ENCODE measurements at regions not wholly inside any gene's neighbourhood (a gene's known extent, or its start where the extent isn't known, plus 50 kb on each side); places are given as distances from the start of the nearest gene placed in this dataset.

- H3K9me3 Mint-ChIP-seq (ENCODE audit: unreplicated experiment): no peaks in the 10 kb centered on the region
- no peak for TF ChIP-seq EZH2 (IDR thresholded peaks at IDR 0.05; ENCODE audit: insufficient read depth, low read length)
- no peak for TF ChIP-seq CTCF (IDR thresholded peaks at IDR 0.05; ENCODE audit: insufficient read depth, low read depth, low read length)
- Histone ChIP-seq H4K20me1 (ENCODE audit: insufficient read depth, low read length) (no peaks in the 10 kb centered on the region), H3K27ac (ENCODE audit: low read depth, low read length) (no peak overlapping the region), H2AFZ (ENCODE audit: low read depth, low read length) (no peak overlapping the region), H3K9me3 (ENCODE audit: insufficient read depth, low read depth, low read length) (no peaks in the 10 kb centered on the region), H3K4me1 (ENCODE audit: insufficient read depth, low read length) (no peaks in the 10 kb centered on the region), H3K4me3 (ENCODE audit: insufficient read depth, low read depth, low read length) (no peak overlapping the region), H3K79me2 (ENCODE audit: insufficient read depth, low read length) (no peaks in the 10 kb centered on the region), H3K4me2 (ENCODE audit: low read length) (no peak overlapping the region), H3K9ac (ENCODE audit: low read length) (no peak overlapping the region), H3K36me3 (ENCODE audit: insufficient read depth, low read length) (no peaks in the 10 kb centered on the region), H3K27me3 (ENCODE audit: insufficient read depth, low read length) (no peaks in the 10 kb centered on the region)
- DNase-seq (ENCODE audit: low read depth) (peak; percentile 62), FAIRE-seq (no peak)
- H3K27me3 Mint-ChIP-seq (ENCODE audit: low read depth, unreplicated experiment): no peaks in the 10 kb centered on the region
- H3K4me1 Mint-ChIP-seq (ENCODE audit: low read depth, unreplicated experiment): no peaks in the 10 kb centered on the region
- H3K4me3 Mint-ChIP-seq (ENCODE audit: unreplicated experiment): no peak overlapping the region
- no peak overlapping the region for H3K27ac Mint-ChIP-seq (ENCODE audit: unreplicated experiment)
- no peaks in the 10 kb centered on the region for H3K36me3 Mint-ChIP-seq (ENCODE audit: low read depth, unreplicated experiment)
These were observed 106.4 kb downstream of the CH25H start for GRCh38 chr10:89100680-89101079.

- no peaks in the 10 kb centered on the region for H3K36me3 Mint-ChIP-seq (ENCODE audit: low read depth, unreplicated experiment)
- no peak overlapping the region for H3K4me3 ChIP-seq (ENCODE audit: insufficient read depth, low read depth, low read length)
- no peaks in the 10 kb centered on the region for H3K79me2 ChIP-seq (ENCODE audit: insufficient read depth, low read length)
- H3K36me3 ChIP-seq (ENCODE audit: insufficient read depth, low read length): no peaks in the 10 kb centered on the region
- no peaks in the 10 kb centered on the region for H3K9me3 ChIP-seq (ENCODE audit: insufficient read depth, low read depth, low read length)
- no peak for TF ChIP-seq EZH2 (IDR thresholded peaks at IDR 0.05; ENCODE audit: insufficient read depth, low read length)
- no peak for TF ChIP-seq CTCF (IDR thresholded peaks at IDR 0.05; ENCODE audit: insufficient read depth, low read depth, low read length)
- no peak for DNase-seq (ENCODE audit: low read depth)
- no peaks in the 10 kb centered on the region for H3K9me3 Mint-ChIP-seq (ENCODE audit: unreplicated experiment)
- H3K27me3 ChIP-seq (ENCODE audit: insufficient read depth, low read length): no peaks in the 10 kb centered on the region
- H4K20me1 ChIP-seq (ENCODE audit: insufficient read depth, low read length): no peaks in the 10 kb centered on the region
- no peaks in the 10 kb centered on the region for H3K27me3 Mint-ChIP-seq (ENCODE audit: low read depth, unreplicated experiment)
- H2AFZ ChIP-seq (ENCODE audit: low read depth, low read length): no peak overlapping the region
- no peak overlapping the region for H3K27ac ChIP-seq (ENCODE audit: low read depth, low read length)
- no peak overlapping the region for H3K27ac Mint-ChIP-seq (ENCODE audit: unreplicated experiment)
- H3K9ac ChIP-seq (ENCODE audit: low read length): no peak overlapping the region
- H3K4me3 Mint-ChIP-seq (ENCODE audit: unreplicated experiment): no peak overlapping the region
- FAIRE-seq: no peak
- no peak overlapping the region for H3K4me2 ChIP-seq (ENCODE audit: low read length)
- H3K4me1 Mint-ChIP-seq (ENCODE audit: low read depth, unreplicated experiment): no peaks in the 10 kb centered on the region
- no peaks in the 10 kb centered on the region for H3K4me1 ChIP-seq (ENCODE audit: insufficient read depth, low read length)
These were observed 106.6 kb downstream of the FAS start for GRCh38 chr10:89097226-89097625.

- Mint-ChIP-seq H3K27ac (ENCODE audit: unreplicated experiment) (no peak overlapping the region), H3K4me1 (ENCODE audit: low read depth, unreplicated experiment) (peaks cover 2% of the 10 kb centered on the region), H3K36me3 (ENCODE audit: low read depth, unreplicated experiment) (no peaks in the 10 kb centered on the region), H3K9me3 (ENCODE audit: unreplicated experiment) (no peaks in the 10 kb centered on the region), H3K27me3 (ENCODE audit: low read depth, unreplicated experiment) (no peaks in the 10 kb centered on the region), H3K4me3 (ENCODE audit: unreplicated experiment) (no peak overlapping the region)
- no peaks in the 10 kb centered on the region for H3K27me3 ChIP-seq (ENCODE audit: insufficient read depth, low read length)
- H2AFZ ChIP-seq (ENCODE audit: low read depth, low read length): no peak overlapping the region
- H3K9me3 ChIP-seq (ENCODE audit: insufficient read depth, low read depth, low read length): no peaks in the 10 kb centered on the region
- H3K36me3 ChIP-seq (ENCODE audit: insufficient read depth, low read length): no peaks in the 10 kb centered on the region
- no peak overlapping the region for H3K9ac ChIP-seq (ENCODE audit: low read length)
- no peak overlapping the region for H3K4me3 ChIP-seq (ENCODE audit: insufficient read depth, low read depth, low read length)
- no peak overlapping the region for H3K4me2 ChIP-seq (ENCODE audit: low read length)
- DNase-seq (ENCODE audit: low read depth) (no peak), FAIRE-seq (no peak)
- no peak for TF ChIP-seq EZH2 (IDR thresholded peaks at IDR 0.05; ENCODE audit: insufficient read depth, low read length)
- no peak for TF ChIP-seq CTCF (IDR thresholded peaks at IDR 0.05; ENCODE audit: insufficient read depth, low read depth, low read length)
- H3K27ac ChIP-seq (ENCODE audit: low read depth, low read length): no peak overlapping the region
- H4K20me1 ChIP-seq (ENCODE audit: insufficient read depth, low read length): no peaks in the 10 kb centered on the region
- no peaks in the 10 kb centered on the region for H3K4me1 ChIP-seq (ENCODE audit: insufficient read depth, low read length)
- no peaks in the 10 kb centered on the region for H3K79me2 ChIP-seq (ENCODE audit: insufficient read depth, low read length)
These were observed 105.2 kb downstream of the FAS start for GRCh38 chr10:89095701-89096391.

All from astrocyte (in vitro differentiated cells and primary cell).